HCT116 (cell line): ENCODE measurements at regions not wholly inside any gene's neighbourhood (a gene's known extent, or its start where the extent isn't known, plus 50 kb on each side); places are given as distances from the start of the nearest gene placed in this dataset.

Experiments
- ATAC-seq: fragments of 200-7000 bp; cut with Tn5 transposase; 2 replicates; pipeline ENCODE4 v1.9.1; 2020; ENCODE audit warnings: mild to moderate bottlenecking, moderate library complexity
- BruUV-seq: library from RNA; stranded (reverse); fragments of 400-500 nt; replicated peaks from 2 replicates; lab custom pipeline; 2021; lab: Mats Ljungman, UMichigan
- CTCF ChIA-PET: fragments of 300-600 bp; sonication (Branson Sonifier 250); formaldehyde crosslinking; loops from one replicate; lab custom pipeline; 2021; ENCODE audit warnings: antibody characterized with exemption; lab: Charles Lee
- POLR2A ChIA-PET: fragments of 300-600, 350-600 bp; sonication (Branson Sonifier 250); formaldehyde crosslinking; loops from one replicate; lab custom pipeline; 2021; ENCODE audit warnings: antibody characterized with exemption; lab: Charles Lee
- RAD21 ChIA-PET, 2 experiments: fragments of 300-600 bp; sonication (Branson Sonifier 250); formaldehyde crosslinking; loops; one replicate each; lab custom pipeline; 2023; ENCODE audit warnings: low total read pairs in 2 of 2; ENCODE audit not compliant: uncharacterized antibody in 2 of 2, unreplicated experiment in 2 of 2, low non-redundant PET in 1 of 2; lab: Charles Lee
- DNase-seq: peaks from one replicate; pipeline ENCODE4 v3.0.0-alpha.2; 2010; ENCODE audit warnings: low read depth, low spot score
- H2AFZ ChIP-seq: fragments of 200-600 bp; shearing (Covaris generic), sonication (generic); 2 replicates; pipeline ENCODE4 v1.6.1; 2017; ENCODE audit warnings: low read depth, mixed run types, mixed read lengths, antibody characterized with exemption, low read length; ENCODE audit not compliant: poor library complexity, severe bottlenecking
- H3K27ac ChIP-seq: 2 replicates; pipeline ENCODE4 v1.5.1; 2012; ENCODE audit warnings: low read depth, low read length
- H3K27me3 ChIP-seq: fragments of 200-600 bp; sonication (generic); 2 replicates; pipeline ENCODE4 v1.6.1; 2016; ENCODE audit warnings: mixed run types, low read length, mixed read lengths; ENCODE audit not compliant: insufficient read depth
- H3K36me3 ChIP-seq, 2 experiments: fragments of 200-500 bp in 1 of 2; fragments of 200-600 bp in 1 of 2; sonication (Bioruptor generic) in 1 of 2; sonication (generic) in 1 of 2; 2 replicates each; pipeline versions ENCODE4 v1.5.1 to v1.6.1; 2014 to 2016; ENCODE audit warnings: low read length in 2 of 2, inconsistent platforms in 1 of 2, mixed read lengths in 1 of 2, mixed run types in 1 of 2; ENCODE audit not compliant: insufficient read depth in 2 of 2, control insufficient read depth in 1 of 2
- H3K4me1 ChIP-seq, 2 experiments: fragments of 200-600 bp in 1 of 2; sonication (generic) in 1 of 2; 2 replicates each; pipeline versions ENCODE4 v1.5.1 to v1.6.1; 2012 to 2017; ENCODE audit warnings: low read length in 2 of 2, inconsistent platforms in 1 of 2, mild to moderate bottlenecking in 1 of 2, mixed read lengths in 1 of 2, mixed run types in 1 of 2, moderate library complexity in 1 of 2; ENCODE audit not compliant: insufficient read depth in 2 of 2, control insufficient read depth in 1 of 2
- H3K4me2 ChIP-seq: fragments of 200-600 bp; sonication (generic); 2 replicates; pipeline ENCODE4 v1.6.1; 2017; ENCODE audit warnings: mixed run types, low read length, mixed read lengths
- H3K4me3 ChIP-seq, 2 experiments: fragments of 200-600 bp in 1 of 2; sonication (generic) in 1 of 2; replicated peaks in 1 of 2; 2 replicates each; pipeline ENCODE4 v1.5.1; 2011 to 2016; ENCODE audit warnings: low read length in 2 of 2, control low read depth in 1 of 2, low read depth in 1 of 2, mild to moderate bottlenecking in 1 of 2, mixed read lengths in 1 of 2, mixed run types in 1 of 2
- H3K79me2 ChIP-seq: fragments of 200-600 bp; sonication (generic); 2 replicates; pipeline ENCODE4 v1.6.1; 2017; ENCODE audit warnings: mild to moderate bottlenecking, mixed run types, low read length, moderate library complexity, mixed read lengths; ENCODE audit not compliant: insufficient read depth
- H3K9ac ChIP-seq: fragments of 200-600 bp; sonication (generic); 2 replicates; pipeline ENCODE4 v1.6.1; 2016; ENCODE audit warnings: low read length, mixed read lengths
- H3K9me2 ChIP-seq: fragments of 200-600 bp; sonication (generic), shearing (Covaris generic); 2 replicates; pipeline ENCODE4 v1.6.1; 2017; ENCODE audit warnings: mixed run types, mild to moderate bottlenecking, moderate library complexity; ENCODE audit not compliant: insufficient read depth
- H3K9me3 ChIP-seq, 2 experiments: fragments of 200-500 bp in 1 of 2; fragments of 200-600 bp in 1 of 2; sonication (Bioruptor generic) in 1 of 2; sonication (generic) in 1 of 2; 2 replicates each; pipeline ENCODE4 v1.6.1; 2014 to 2017; ENCODE audit warnings: low read length in 2 of 2, mixed read lengths in 2 of 2, inconsistent platforms in 1 of 2, low read depth in 1 of 2, mild to moderate bottlenecking in 1 of 2, mixed run types in 1 of 2, moderate library complexity in 1 of 2; ENCODE audit not compliant: control insufficient read depth in 1 of 2, insufficient read depth in 1 of 2
- H4K20me1 ChIP-seq: fragments of 200-600 bp; sonication (generic), shearing (Covaris generic); 2 replicates; pipeline ENCODE4 v1.6.1; 2017; ENCODE audit warnings: mixed run types, mild to moderate bottlenecking, moderate library complexity; ENCODE audit not compliant: insufficient read depth
- CTCF ChIP-seq, 3 experiments: fragments of 200-600 bp in 1 of 3; sonication (generic) in 1 of 3; IDR thresholded peaks in 2 of 3; conservative IDR thresholded peaks in 1 of 3; 2 replicates each; pipeline ENCODE4 v1.5.1; 2012 to 2017; ENCODE audit warnings: low read depth in 2 of 3, low read length in 2 of 3, antibody characterized with exemption in 1 of 3, borderline replicate concordance in 1 of 3, control low read depth in 1 of 3, mild to moderate bottlenecking in 1 of 3, mixed read lengths in 1 of 3, mixed run types in 1 of 3, moderate library complexity in 1 of 3; ENCODE audit not compliant: insufficient read depth in 1 of 3
- ELF1 ChIP-seq: IDR thresholded peaks from 2 replicates; pipeline ENCODE4 v1.6.1; 2012; ENCODE audit warnings: low read depth, borderline replicate concordance
- EZH2phosphoT487 ChIP-seq: fragments of 200-600 bp; IDR thresholded peaks from 2 replicates; pipeline ENCODE4 v1.6.1; 2018; ENCODE audit warnings: antibody characterized with exemption, borderline replicate concordance
- POLR2A ChIP-seq: IDR thresholded peaks from 2 replicates; pipeline ENCODE4 v1.7.0; 2011; ENCODE audit warnings: borderline replicate concordance; ENCODE audit not compliant: insufficient read depth, insufficient read length; ENCODE audit errors: extremely low read depth
- REST ChIP-seq: IDR thresholded peaks from 2 replicates; pipeline ENCODE4 v1.6.1; 2012; ENCODE audit warnings: low read depth
- SP1 ChIP-seq: IDR thresholded peaks from 2 replicates; pipeline ENCODE4 v1.6.1; 2012; ENCODE audit warnings: low read depth
- ZFX ChIP-seq: fragments of 450-650 bp; IDR thresholded peaks from 2 replicates; pipeline ENCODE4 v1.6.1; 2017
- intact Hi-C: fragments of 100-400 bp; cut with micrococcal nuclease; formaldehyde crosslinking; loops from 2 replicates; pipeline ENCODE4 v1.10.0; 2022

- ChIA-PET CTCF (no interaction called here), POLR2A (no interaction called here), RAD21 (no interaction called here)
- Histone ChIP-seq H3K9me2 (no peaks in the 10 kb centered on the region), H3K9ac (no peak overlapping the region), H3K4me1 (no peaks in the 10 kb centered on the region), H4K20me1 (no peaks in the 10 kb centered on the region), H3K27ac (no peak overlapping the region), H3K36me3 (no peaks in the 10 kb centered on the region), H3K79me2 (no peaks in the 10 kb centered on the region), H3K27me3 (peaks cover 4% of the 10 kb centered on the region; the same call in 1 of the 2 replicates), H3K4me2 (no peak overlapping the region), H3K9me3 (no peaks in the 10 kb centered on the region), H3K4me3 (no peak overlapping the region), H2AFZ (no peak overlapping the region)
- ATAC-seq (no peak), DNase-seq (no peak)
- TF ChIP-seq REST (no peak), POLR2A (no peak), ZFX (no peak), ELF1 (no peak), CTCF (IDR thresholded peaks at IDR 0.05 in 2 of 3, conservative IDR thresholded peaks at IDR 0.05 in 1 of 3; ENCODE audit: borderline replicate concordance in 1 of 3, insufficient read depth in 1 of 3, low read depth in 2 of 3, low read length in 2 of 3) (no peak), EZH2phosphoT487 (no peak), SP1 (no peak)
- no TSS peak for BruUV-seq
- intact Hi-C loops = no loop called here
Measured at GRCh38 chr17:31654936-31655335, 204.1 kb downstream of the COPRS start.
